HuH-7 (cell line): ENCODE measurements at regions not wholly inside any gene's neighbourhood (a gene's known extent, or its start where the extent isn't known, plus 50 kb on each side); places are given as distances from the start of the nearest gene placed in this dataset.

Experiments used
- DNase-seq: peaks from one replicate; pipeline ENCODE4 v3.0.0; 2011; ENCODE audit warnings: low spot score

GRCh38 chr16:79370736-79371135, 229.8 kb downstream of the MAF start:
- no peak for DNase-seq

DNA sequence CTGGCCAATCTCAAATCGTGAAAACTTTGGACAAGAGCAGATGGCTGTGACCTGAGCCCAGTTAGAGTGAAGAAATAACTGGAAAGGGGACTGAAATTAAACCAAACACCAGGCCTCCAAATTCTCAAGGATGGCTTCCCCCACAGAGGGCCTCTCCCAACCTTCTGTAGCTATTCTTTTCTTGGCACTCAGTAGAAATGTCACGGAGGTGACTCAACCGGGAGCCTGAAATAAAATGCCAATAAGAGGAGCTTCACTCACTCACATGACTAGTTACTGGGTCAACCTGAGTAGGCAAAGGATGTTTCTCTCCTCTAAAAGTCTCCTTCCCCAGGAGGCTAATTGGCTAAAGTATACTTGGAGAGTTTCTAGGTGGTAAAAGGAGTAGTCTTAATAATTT, 230.7 kb downstream of the MAF start:
- DNase-seq: no peak

DNA sequence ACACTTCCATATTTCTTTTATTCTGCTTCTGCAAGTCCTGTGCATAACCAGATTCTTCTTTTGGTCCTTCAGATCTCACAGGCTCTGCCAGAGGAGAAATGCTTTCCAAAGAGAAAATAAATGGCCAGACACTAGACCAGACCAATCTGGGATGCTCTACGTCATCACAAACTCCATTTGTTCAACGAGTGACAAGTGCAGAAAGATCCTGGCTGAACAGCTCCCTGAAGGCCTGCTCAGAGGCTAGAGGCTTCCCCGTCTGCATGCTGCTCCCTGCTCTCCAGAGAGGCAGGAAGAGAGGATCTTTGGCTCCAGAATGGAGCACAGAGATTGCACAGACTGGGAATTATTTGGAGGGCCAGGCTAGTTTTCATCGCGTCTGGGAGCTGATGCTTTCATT, 232.7 kb downstream of the MAF start:
- no peak for DNase-seq

GRCh38 chr16:79366635-79367034, 233.9 kb downstream of the MAF start:
- DNase-seq: no peak

- no peak for DNase-seq
Observed at GRCh38 chr16:79365702-79366101, 234.8 kb downstream of the MAF start.

GRCh38 chr16:79363484-79363883, 237.1 kb downstream of the MAF start:
- DNase-seq: no peak

GRCh38 chr16:79363035-79363434, 237.5 kb downstream of the MAF start:
- no peak for DNase-seq

DNA sequence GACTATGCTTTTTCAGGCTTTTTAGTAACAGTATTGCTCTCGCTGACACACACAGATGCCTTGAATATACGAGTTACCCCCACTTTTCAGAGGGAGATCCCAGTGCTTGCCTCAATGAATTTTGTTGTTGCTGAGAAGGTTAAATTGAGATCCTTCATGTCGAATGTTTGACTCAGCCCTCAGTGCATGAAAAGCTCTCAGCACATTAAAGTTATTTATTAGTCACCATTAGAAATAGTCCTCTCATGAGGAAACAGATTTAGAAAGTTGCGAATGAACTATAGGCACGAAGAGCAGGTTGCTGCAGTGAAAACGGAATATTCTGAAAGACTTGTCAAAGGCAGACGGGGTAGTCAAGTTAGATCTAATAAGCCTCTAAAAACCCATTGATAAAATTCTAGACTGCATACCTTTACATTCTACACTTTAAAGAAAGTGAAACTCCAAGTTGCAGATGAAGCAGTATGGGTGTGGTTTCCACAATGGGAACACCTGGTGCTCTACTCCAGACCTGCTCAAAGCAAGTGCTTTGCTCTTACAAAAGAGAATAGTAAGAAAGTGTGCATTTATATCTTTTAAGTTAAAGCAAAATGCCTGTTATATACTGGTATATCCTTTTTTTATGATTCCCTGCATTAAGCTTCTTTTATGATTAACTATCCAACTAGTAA, 238.1 kb downstream of the MAF start:
- DNase-seq: no peak

GRCh38 chr16:79361132-79361751, 239.3 kb downstream of the MAF start:
- no peak for DNase-seq

DNA sequence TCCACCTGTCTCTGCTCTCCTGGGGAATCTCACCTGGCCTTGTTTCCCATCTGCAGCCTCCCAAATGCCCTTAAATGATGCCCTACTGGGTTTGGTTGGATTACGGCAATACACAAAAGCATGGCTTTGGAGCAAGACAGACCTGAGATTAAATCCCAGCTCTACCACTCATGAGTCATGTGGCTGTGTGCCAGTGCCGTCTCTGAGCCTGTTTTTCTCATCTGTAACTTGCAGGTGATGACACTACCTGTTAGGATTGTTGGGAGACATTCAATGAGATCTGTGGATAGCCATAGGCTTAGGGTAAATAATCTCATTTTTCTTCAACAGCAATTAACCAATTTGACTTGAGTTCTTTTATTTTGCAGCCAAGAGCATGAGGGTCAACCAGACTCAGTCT, 240.3 kb downstream of the MAF start:
- no peak for DNase-seq

DNA sequence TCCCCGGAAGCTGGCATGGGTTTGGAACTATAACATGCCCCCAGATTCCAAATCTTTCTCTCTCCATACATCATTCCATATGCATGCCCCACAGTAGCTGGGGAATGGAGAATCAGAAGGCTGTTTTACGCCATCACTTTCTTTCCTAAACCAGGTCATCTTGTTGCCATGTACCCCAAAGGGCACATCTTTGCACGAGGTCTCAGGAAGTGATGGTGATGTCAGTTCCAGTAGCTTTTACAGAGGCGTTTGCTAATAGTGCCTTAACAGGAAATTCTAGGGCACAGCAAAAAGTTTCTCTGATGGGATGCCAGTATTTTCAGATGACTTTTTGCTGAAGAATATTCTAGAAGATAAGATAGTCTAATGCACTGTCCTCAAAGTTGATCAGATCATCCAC, 241.5 kb downstream of the MAF start:
- DNase-seq: no peak

GRCh38 chr16:79358188-79358587, 242.3 kb downstream of the MAF start:
- DNase-seq: no peak

- DNase-seq: no peak
Observed at GRCh38 chr16:79355600-79356358, 244.8 kb downstream of the MAF start.

- no peak for DNase-seq
Observed at GRCh38 chr16:79351927-79352326, 248.6 kb downstream of the MAF start.

GRCh38 chr16:79349803-79350202, 250.7 kb downstream of the MAF start:
- no peak for DNase-seq

- DNase-seq: no peak
Observed at GRCh38 chr16:79348521-79349306, 251.8 kb downstream of the MAF start.

DNA sequence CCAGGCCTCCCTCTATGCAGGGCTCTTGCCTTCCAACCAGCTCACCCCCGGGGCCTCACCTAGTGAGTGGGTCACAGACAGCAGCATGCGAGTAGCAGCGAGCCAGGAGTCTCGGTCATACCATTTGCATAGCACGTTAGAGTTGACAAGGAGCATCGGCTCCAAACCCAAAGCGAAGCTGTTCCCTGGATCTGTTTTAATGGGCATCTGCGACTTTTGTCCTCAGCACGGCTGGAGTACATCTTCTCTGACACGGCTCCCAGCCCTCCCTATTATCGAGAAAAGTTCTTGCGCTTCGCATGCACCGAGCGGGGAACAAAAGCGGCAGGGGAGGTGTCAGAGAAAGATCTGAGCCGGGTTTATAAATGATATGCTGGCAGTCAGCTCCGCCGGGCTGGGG, 253.3 kb downstream of the MAF start:
- no peak for DNase-seq

DNA sequence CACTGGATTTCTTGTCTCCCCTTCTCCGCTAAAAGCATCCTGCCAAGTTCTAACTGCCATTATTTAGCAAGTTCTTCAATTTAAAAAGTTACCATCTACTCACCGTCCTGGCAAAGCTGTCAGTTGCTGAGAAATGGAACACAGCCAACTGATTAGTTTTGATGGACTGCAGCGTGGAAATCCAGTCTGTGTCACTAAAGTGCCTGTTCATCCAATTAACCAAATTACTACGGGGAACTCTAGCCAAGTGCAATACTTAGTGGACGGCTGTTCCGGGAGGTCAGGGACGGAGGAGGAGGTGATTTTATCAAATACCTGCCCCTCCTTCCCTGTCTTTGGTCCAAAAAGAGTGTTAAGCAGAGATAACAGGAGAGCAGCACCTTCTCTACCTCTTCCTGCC, 260.7 kb downstream of the MAF start:
- DNase-seq: no peak

DNA sequence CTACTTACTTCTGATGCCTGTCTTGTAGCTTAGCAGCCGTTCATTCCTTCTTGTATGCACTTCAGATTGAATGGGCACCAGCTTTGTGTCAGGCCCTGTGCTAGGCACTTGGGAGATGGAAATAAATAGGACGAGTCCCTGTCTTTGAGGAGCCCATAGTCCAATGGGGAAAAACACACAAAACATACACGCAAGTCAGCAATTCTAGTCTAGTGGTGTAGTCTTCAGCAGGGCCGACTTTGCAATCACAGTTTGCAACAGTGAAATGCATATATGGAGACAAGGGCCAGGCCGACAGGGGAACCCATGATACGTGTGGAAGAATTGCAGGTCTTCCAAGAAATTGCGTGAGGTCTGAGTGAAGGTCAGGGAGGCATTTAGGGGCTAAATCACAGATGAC, 262.6 kb downstream of the MAF start:
- DNase-seq: no peak

- no peak for DNase-seq
Observed at GRCh38 chr16:79336437-79337229, 263.9 kb downstream of the MAF start.

GRCh38 chr16:79334127-79334526, 266.4 kb downstream of the MAF start:
- peak; percentile 63 for DNase-seq

- DNase-seq: no peak
Observed at GRCh38 chr16:79331066-79331465, 269.5 kb downstream of the MAF start.
